Adrenal gland (tissue), 9 donors: ENCODE measurements at regions not wholly inside any gene's neighbourhood (a gene's known extent, or its start where the extent isn't known, plus 50 kb on each side); places are given as distances from the start of the nearest gene placed in this dataset.
"Not testable (repeated sequence)": the region's sequence is repeated elsewhere in the genome, so short reads cannot be mapped to it uniquely, and the experiment has no call there.

Source experiments
- DNase-seq, 7 donors: peaks; one replicate each; pipeline ENCODE4 v3.0.0-alpha.2; 2019 to 2020
- H3K27ac ChIP-seq, 5 donors: fragments of 200-600 bp; sonication (generic) in 4 of 5; 1 replicate in 3 of 5; 2 replicates in 2 of 5; pipeline versions ENCODE4 v1.5.1 to v1.8.0; 2016 to 2020; ENCODE audit warnings: mild to moderate bottlenecking in 1 of 5
- H3K27me3 ChIP-seq: fragments of 200-600 bp; 2 replicates; pipeline ENCODE4 v1.8.0; 2021
- H3K36me3 ChIP-seq, 2 donors: fragments of 200-600 bp; replicated peaks in 1 of 2; 1 replicate in 1 of 2; 2 replicates in 1 of 2; pipeline versions ENCODE4 v1.5.1 to v1.8.0; 2018 to 2022
- H3K4me1 ChIP-seq, 2 donors: fragments of 200-600 bp; replicated peaks in 1 of 2; 1 replicate in 1 of 2; 2 replicates in 1 of 2; pipeline versions ENCODE4 v1.5.1 to v1.8.0; 2018 to 2021
- H3K4me3 ChIP-seq, 4 donors: fragments of 200-600 bp; sonication (generic) in 3 of 4; one replicate each; pipeline ENCODE4 v1.5.1; 2016 to 2018
- H3K9me3 ChIP-seq, 3 donors: fragments of 200-600 bp; sonication (generic) in 1 of 3; replicated peaks in 1 of 3; 1 replicate in 2 of 3; 2 replicates in 1 of 3; pipeline versions ENCODE4 v1.5.1 to v1.8.0; 2016 to 2021
- POLR2A ChIP-seq, 2 donors: fragments of 450-650 bp; IDR thresholded peaks; one replicate each; pipeline ENCODE4 v1.6.1; 2017; ENCODE audit warnings: antibody characterized with exemption in 2 of 2, mild to moderate bottlenecking in 2 of 2, moderate library complexity in 1 of 2
- WGBS, 4 donors: extraction: QIAGEN DNeasy Blood & Tissue Kit in 2 of 4; methylation state at CpG; one replicate each; pipeline versions ENCODE4 v1.1.5 to v1.1.7; 2013 to 2017; 5-methylcytosine and 5-hydroxymethylcytosine counted together
- intact Hi-C, 2 donors: fragments of 100-400 bp; cut with DNase I; formaldehyde crosslinking; loops; one replicate each; pipeline versions ENCODE4 v1.14.1 to v1.15.0; 2022 to 2023
- TF ChIP-seq, protein P1 (sequence below), 6 experiments: fragments of 450-650 bp in 4 of 6; fragments of 200-600 bp in 2 of 6; sonication (generic) in 1 of 6; IDR thresholded peaks; 1 replicate in 5 of 6; 2 replicates in 1 of 6; pipeline versions ENCODE4 v1.5.1 to v1.8.0; 2016 to 2021; ENCODE audit warnings: antibody characterized with exemption in 6 of 6, mild to moderate bottlenecking in 2 of 6, moderate library complexity in 1 of 6
- donor health status: healthy with polysubstance abuse.
- donor health status: Bipolar disorder and iron deficiency.
- donor health status: DM: yes; HTN: yes; CAD: no.
- donor health status: DM: no; HTN: no; CAD: no.
- donor health status: DM: no; HTN: no; CAD: no.

GRCh38 chr15:81779181-81779580 is 266.6 kb downstream of the MEX3B start:
- WGBS, 4 donors = 71 to 79% (median 76%) methylated on average over 2 of the region's 2 CpGs
- no peak overlapping the region for H3K4me3 ChIP-seq
- H3K36me3 ChIP-seq = no peaks in the 10 kb centered on the region
- no peak for TF ChIP-seq POLR2A (IDR thresholded peaks at IDR 0.05)
- TF ChIP-seq, protein P1, sequence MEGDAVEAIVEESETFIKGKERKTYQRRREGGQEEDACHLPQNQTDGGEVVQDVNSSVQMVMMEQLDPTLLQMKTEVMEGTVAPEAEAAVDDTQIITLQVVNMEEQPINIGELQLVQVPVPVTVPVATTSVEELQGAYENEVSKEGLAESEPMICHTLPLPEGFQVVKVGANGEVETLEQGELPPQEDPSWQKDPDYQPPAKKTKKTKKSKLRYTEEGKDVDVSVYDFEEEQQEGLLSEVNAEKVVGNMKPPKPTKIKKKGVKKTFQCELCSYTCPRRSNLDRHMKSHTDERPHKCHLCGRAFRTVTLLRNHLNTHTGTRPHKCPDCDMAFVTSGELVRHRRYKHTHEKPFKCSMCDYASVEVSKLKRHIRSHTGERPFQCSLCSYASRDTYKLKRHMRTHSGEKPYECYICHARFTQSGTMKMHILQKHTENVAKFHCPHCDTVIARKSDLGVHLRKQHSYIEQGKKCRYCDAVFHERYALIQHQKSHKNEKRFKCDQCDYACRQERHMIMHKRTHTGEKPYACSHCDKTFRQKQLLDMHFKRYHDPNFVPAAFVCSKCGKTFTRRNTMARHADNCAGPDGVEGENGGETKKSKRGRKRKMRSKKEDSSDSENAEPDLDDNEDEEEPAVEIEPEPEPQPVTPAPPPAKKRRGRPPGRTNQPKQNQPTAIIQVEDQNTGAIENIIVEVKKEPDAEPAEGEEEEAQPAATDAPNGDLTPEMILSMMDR (IDR thresholded peaks at IDR 0.05) = no peak
- no peak overlapping the region for H3K27ac ChIP-seq
- DNase-seq = no peak
- no peaks in the 10 kb centered on the region for H3K4me1 ChIP-seq
- no peaks in the 10 kb centered on the region for H3K9me3 ChIP-seq
- intact Hi-C loops = no loop called here
- peaks cover 5% of the 10 kb centered on the region for H3K27me3 ChIP-seq

- Histone ChIP-seq H3K36me3 (no peaks in the 10 kb centered on the region), H3K9me3 (no peaks in the 10 kb centered on the region), H3K27me3 (peaks cover 5% of the 10 kb centered on the region), H3K4me3 (no peak overlapping the region), H3K27ac (no peak overlapping the region), H3K4me1 (no peaks in the 10 kb centered on the region)
- TF ChIP-seq, protein P1 (IDR thresholded peaks at IDR 0.05) = no peak
- TF ChIP-seq POLR2A (IDR thresholded peaks at IDR 0.05) = no peak
- intact Hi-C loops = no loop called here
- no peak for DNase-seq
- 48 to 71% (median 67%) methylated on average over 1 of the region's 1 CpG for WGBS, 4 donors
Observed at GRCh38 chr15:81777546-81777945, 268.3 kb downstream of the MEX3B start.

- TF ChIP-seq POLR2A (IDR thresholded peaks at IDR 0.05) = no peak
- TF ChIP-seq, protein P1 (IDR thresholded peaks at IDR 0.05) = no peak
- 52 to 61% (median 55%) methylated on average over 7 of the region's 7 CpGs for WGBS, 4 donors
- intact Hi-C loops = no loop called here
- DNase-seq = no peak
- no peak overlapping the region for H3K27ac ChIP-seq
- no peaks in the 10 kb centered on the region for H3K36me3 ChIP-seq
- no peaks in the 10 kb centered on the region for H3K4me1 ChIP-seq
- no peaks in the 10 kb centered on the region for H3K9me3 ChIP-seq
- H3K27me3 ChIP-seq = peaks cover 5% of the 10 kb centered on the region
- H3K4me3 ChIP-seq = no peak overlapping the region
Observed at GRCh38 chr15:81776976-81777375, 268.8 kb downstream of the MEX3B start.

DNA sequence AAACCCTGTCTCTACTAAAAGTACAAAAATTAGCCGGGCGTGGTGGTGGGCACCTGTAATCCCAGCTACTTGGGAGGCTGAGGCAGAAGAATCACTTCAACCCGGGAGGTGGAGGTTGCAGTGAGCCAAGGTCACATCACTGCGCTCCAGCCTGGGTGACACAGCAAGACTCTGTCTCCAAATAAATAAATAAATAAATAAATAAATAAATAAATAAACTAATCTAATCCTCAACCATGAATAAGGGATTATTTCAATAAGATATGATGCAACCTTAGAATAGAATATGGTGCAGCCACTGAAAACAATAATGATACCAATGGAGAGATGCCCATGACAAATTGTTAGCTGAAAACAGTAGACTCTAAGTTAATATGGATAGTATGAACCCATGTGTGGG is 270.0 kb downstream of the MEX3B start:
- H3K27me3 ChIP-seq, DNase-seq, H3K9me3 ChIP-seq, intact Hi-C loops, H3K27ac ChIP-seq, H3K4me3 ChIP-seq, H3K36me3 ChIP-seq, H3K4me1 ChIP-seq: not testable (repeated sequence)
- WGBS, 4 donors = 84 to 92% (median 90%) methylated on average over 4 of the region's 4 CpGs

- intact Hi-C loops = no loop called here
Observed at GRCh38 chr15:81774309-81774708, 271.5 kb downstream of the MEX3B start.

More at GRCh38 chr15:81774309-81774708, 271.5 kb downstream of the MEX3B start:
- DNase-seq = no peak
- H3K4me1 ChIP-seq = no peaks in the 10 kb centered on the region
- no peaks in the 10 kb centered on the region for H3K9me3 ChIP-seq
- H3K27me3 ChIP-seq = peaks cover 5% of the 10 kb centered on the region
- H3K4me3 ChIP-seq = no peak overlapping the region
- H3K36me3 ChIP-seq = no peaks in the 10 kb centered on the region
- no peak overlapping the region for H3K27ac ChIP-seq
- no peak for TF ChIP-seq POLR2A (IDR thresholded peaks at IDR 0.05)
- TF ChIP-seq, protein P1 (IDR thresholded peaks at IDR 0.05) = no peak
